H1 (cell line): ENCODE measurements at regions not wholly inside any gene's neighbourhood (a gene's known extent, or its start where the extent isn't known, plus 50 kb on each side); places are given as distances from the start of the nearest gene placed in this dataset.

Source experiments
- CTCF ChIA-PET: fragments of 300-600 bp; sonication (Branson Sonifier 250); formaldehyde crosslinking; loops from one replicate; lab custom pipeline; 2021; ENCODE audit not compliant: partially characterized antibody; lab: Charles Lee
- POLR2A ChIA-PET: fragments of 300-600 bp; sonication (Branson Sonifier 250); formaldehyde crosslinking; loops from one replicate; lab custom pipeline; 2021; ENCODE audit warnings: inconsistent platforms; ENCODE audit not compliant: partially characterized antibody; lab: Charles Lee
- DNase-seq, 2 experiments: peaks; one replicate each; pipeline versions ENCODE4 v3.0.0 to v3.0.0-alpha.2; 2010 to 2022; ENCODE audit warnings: low spot score in 2 of 2, low read depth in 1 of 2, mixed read lengths in 1 of 2
- FAIRE-seq: peaks from 2 replicates; lab custom pipeline; 2011; peaks lifted over from hg19 to GRCh38; lab: Jason Lieb, UNC
- H2AFZ ChIP-seq: 2 replicates; pipeline ENCODE4 v1.8.1; 2012; ENCODE audit warnings: low read length, inconsistent platforms
- H2AK5ac ChIP-seq: 2 replicates; pipeline ENCODE4 v1.6.1; 2013; ENCODE audit warnings: low read depth, low read length
- H2BK120ac ChIP-seq: replicated peaks from 2 replicates; pipeline ENCODE3; 2013; ENCODE audit warnings: low read depth, low read length, inconsistent platforms
- H2BK12ac ChIP-seq: 2 replicates; pipeline ENCODE4 v1.6.1; 2013; ENCODE audit warnings: low read depth, low read length
- H2BK15ac ChIP-seq: 2 replicates; pipeline ENCODE4 v1.6.1; 2013; ENCODE audit warnings: low read length
- H2BK20ac ChIP-seq: 2 replicates; pipeline ENCODE4 v1.6.1; 2013; ENCODE audit warnings: low read length
- H2BK5ac ChIP-seq: 2 replicates; pipeline ENCODE4 v1.6.1; 2013; ENCODE audit warnings: low read depth, low read length
- H3K14ac ChIP-seq: 2 replicates; pipeline ENCODE4 v1.6.1; 2013; ENCODE audit warnings: inconsistent platforms; ENCODE audit not compliant: insufficient read length
- H3K18ac ChIP-seq: 2 replicates; pipeline ENCODE4 v1.6.1; 2013; ENCODE audit warnings: low read length; ENCODE audit errors: extremely low read depth
- H3K23ac ChIP-seq: 2 replicates; pipeline ENCODE4 v1.6.1; 2013; ENCODE audit warnings: inconsistent platforms; ENCODE audit not compliant: insufficient read length
- H3K23me2 ChIP-seq: 2 replicates; pipeline ENCODE4 v1.6.1; 2013; ENCODE audit warnings: low read depth, low read length
- H3K27ac ChIP-seq: 2 replicates; pipeline ENCODE4 v1.6.1; 2011; ENCODE audit warnings: low read depth, low read length, inconsistent platforms
- H3K27me3 ChIP-seq, 4 experiments: replicated peaks in 1 of 4; 1 replicate in 1 of 4; 2 replicates in 3 of 4; pipeline versions ENCODE4 v1.6.1 to v1.8.1; 2011 to 2013; ENCODE audit warnings: low read length in 3 of 4, mild to moderate bottlenecking in 3 of 4, inconsistent platforms in 2 of 4, mixed read lengths in 2 of 4, moderate library complexity in 1 of 4; ENCODE audit not compliant: control insufficient read depth in 3 of 4, insufficient read depth in 3 of 4; ENCODE audit errors: extremely low read depth in 1 of 4
- H3K36me3 ChIP-seq, 4 experiments: 2 replicates each; pipeline versions ENCODE4 v1.6.1 to v1.8.1; 2011 to 2013; ENCODE audit warnings: mild to moderate bottlenecking in 4 of 4, low read length in 3 of 4, moderate library complexity in 2 of 4, control low read depth in 1 of 4, inconsistent platforms in 1 of 4; ENCODE audit not compliant: insufficient read depth in 4 of 4, control insufficient read depth in 2 of 4
- H3K4ac ChIP-seq: replicated peaks from 2 replicates; pipeline ENCODE3; 2013; ENCODE audit warnings: low read length, low read depth, mixed read lengths, inconsistent platforms; ENCODE audit not compliant: insufficient read length
- H3K4me1 ChIP-seq, 4 experiments: replicated peaks in 1 of 4; 1 replicate in 1 of 4; 2 replicates in 3 of 4; pipeline versions ENCODE4 v1.6.1 to v1.8.1; 2011 to 2013; ENCODE audit warnings: low read length in 3 of 4, inconsistent platforms in 2 of 4, mixed read lengths in 1 of 4; ENCODE audit not compliant: insufficient read depth in 4 of 4, control insufficient read depth in 3 of 4
- H3K4me2 ChIP-seq, 2 experiments: 2 replicates each; pipeline versions ENCODE4 v1.6.1 to v1.8.1; 2011 to 2013; ENCODE audit warnings: low read depth in 2 of 2, low read length in 2 of 2, control low read depth in 1 of 2, inconsistent platforms in 1 of 2, mild to moderate bottlenecking in 1 of 2; ENCODE audit not compliant: insufficient read depth in 1 of 2
- H3K4me3 ChIP-seq, 4 experiments: fragments of 200-600, 300-600 bp in 1 of 4; sonication (generic), shearing (Covaris generic), sonication (Bioruptor Twin) in 1 of 4; 2 replicates each; pipeline versions ENCODE4 v1.5.1 to v1.8.1; 2011 to 2016; ENCODE audit warnings: low read length in 4 of 4, low read depth in 3 of 4, control low read depth in 2 of 4, inconsistent platforms in 2 of 4, mild to moderate bottlenecking in 2 of 4, mixed read lengths in 1 of 4, moderate library complexity in 1 of 4; ENCODE audit not compliant: insufficient read depth in 2 of 4; ENCODE audit errors: extremely low read depth in 1 of 4
- H3K56ac ChIP-seq: replicated peaks from 2 replicates; pipeline ENCODE3; 2013; ENCODE audit warnings: low read depth, mild to moderate bottlenecking, mixed read lengths, low read length, inconsistent platforms; ENCODE audit not compliant: insufficient read length
- H3K79me1 ChIP-seq: 2 replicates; pipeline ENCODE4 v1.6.1; 2013; ENCODE audit warnings: low read depth, low read length, control low read depth
- H3K79me2 ChIP-seq, 2 experiments: 2 replicates each; pipeline versions ENCODE4 v1.6.1 to v1.8.1; 2012 to 2013; ENCODE audit warnings: low read length in 2 of 2, mild to moderate bottlenecking in 2 of 2, inconsistent platforms in 1 of 2; ENCODE audit not compliant: insufficient read depth in 2 of 2, control insufficient read depth in 1 of 2
- H3K9ac ChIP-seq, 4 experiments: replicated peaks in 1 of 4; 1 replicate in 1 of 4; 2 replicates in 3 of 4; pipeline versions ENCODE4 v1.6.1 to v1.8.1; 2011 to 2013; ENCODE audit warnings: low read depth in 3 of 4, low read length in 3 of 4, control low read depth in 2 of 4, mild to moderate bottlenecking in 2 of 4, moderate library complexity in 2 of 4, inconsistent platforms in 1 of 4; ENCODE audit errors: extremely low read depth in 1 of 4
- H3K9me3 ChIP-seq, 2 experiments: 2 replicates each; pipeline versions ENCODE4 v1.6.1 to v1.8.1; 2012 to 2013; ENCODE audit warnings: mild to moderate bottlenecking in 2 of 2, moderate library complexity in 2 of 2, control low read depth in 1 of 2, inconsistent platforms in 1 of 2, low read depth in 1 of 2, low read length in 1 of 2, mixed read lengths in 1 of 2; ENCODE audit not compliant: insufficient read depth in 2 of 2
- H4K20me1 ChIP-seq, 2 experiments: replicated peaks in 1 of 2; 2 replicates each; pipeline versions ENCODE3 to v1.8.1; 2011 to 2013; ENCODE audit warnings: inconsistent platforms in 2 of 2, low read length in 2 of 2, mild to moderate bottlenecking in 1 of 2; ENCODE audit not compliant: insufficient read depth in 2 of 2, control insufficient read depth in 1 of 2
- H4K5ac ChIP-seq: 2 replicates; pipeline ENCODE4 v1.6.1; 2013; ENCODE audit warnings: low read length, low read depth, mixed read lengths, inconsistent platforms; ENCODE audit not compliant: insufficient read length
- H4K8ac ChIP-seq: 2 replicates; pipeline ENCODE4 v1.8.0; 2013; ENCODE audit warnings: mild to moderate bottlenecking, moderate library complexity, low read length, inconsistent platforms; ENCODE audit not compliant: insufficient read depth; ENCODE audit errors: extremely low read depth
- H4K91ac ChIP-seq: replicated peaks from 2 replicates; pipeline ENCODE3; 2013; ENCODE audit warnings: low read length, mixed read lengths, inconsistent platforms; ENCODE audit not compliant: insufficient read length
- ATF2 ChIP-seq: IDR thresholded peaks from 2 replicates; pipeline ENCODE4 v1.6.1; 2012; ENCODE audit warnings: low read length, inconsistent platforms
- BACH1 ChIP-seq: IDR thresholded peaks from 2 replicates; pipeline ENCODE4 v1.6.1; 2012; ENCODE audit warnings: low read length, improper control_type of control experiment
- BRCA1 ChIP-seq: IDR thresholded peaks from 2 replicates; pipeline ENCODE4 v1.6.1; 2012; ENCODE audit warnings: low read depth, low read length, improper control_type of control experiment
- CHD1 ChIP-seq: IDR thresholded peaks from 2 replicates; pipeline ENCODE4 v1.6.1; 2012; ENCODE audit warnings: low read depth, low read length, improper control_type of control experiment
- EGR1 ChIP-seq: IDR thresholded peaks from 2 replicates; pipeline ENCODE4 v1.6.1; 2011; ENCODE audit warnings: low read depth, low read length, borderline replicate concordance
- NANOG ChIP-seq: IDR thresholded peaks from 2 replicates; pipeline ENCODE4 v1.6.1; 2011; ENCODE audit warnings: low read length, low read depth, mild to moderate bottlenecking, inconsistent platforms; ENCODE audit not compliant: insufficient read depth, poor library complexity, severe bottlenecking
- NRF1 ChIP-seq: IDR thresholded peaks from 2 replicates; pipeline ENCODE4 v1.6.1; 2011; ENCODE audit warnings: mild to moderate bottlenecking, low read depth, low read length, improper control_type of control experiment
- POU5F1 ChIP-seq: IDR thresholded peaks from 2 replicates; pipeline ENCODE4 v1.6.1; 2011; ENCODE audit warnings: low read depth, mild to moderate bottlenecking, low read length, moderate library complexity
- RBBP5 ChIP-seq: IDR thresholded peaks from 2 replicates; pipeline ENCODE4 v1.7.1; 2012; ENCODE audit warnings: low read depth, mild to moderate bottlenecking, inconsistent platforms, low read length, moderate library complexity, borderline replicate concordance
- SAP30 ChIP-seq: fragments of 300-600 bp; sonication (generic); IDR thresholded peaks from 2 replicates; pipeline ENCODE4 v1.7.1; 2012; ENCODE audit warnings: low read length, moderate library complexity, mild to moderate bottlenecking, inconsistent platforms; ENCODE audit not compliant: insufficient read depth, insufficient replicate concordance
- SIN3A ChIP-seq, 2 experiments: IDR thresholded peaks in 1 of 2; conservative IDR thresholded peaks in 1 of 2; 2 replicates each; pipeline ENCODE4 v1.6.1; 2011 to 2012; ENCODE audit warnings: low read length in 2 of 2, improper control_type of control experiment in 1 of 2, low read depth in 1 of 2, mild to moderate bottlenecking in 1 of 2
- TAF7 ChIP-seq: optimal IDR thresholded peaks from 2 replicates; pipeline ENCODE3; 2011; ENCODE audit warnings: low read depth, mild to moderate bottlenecking, inconsistent platforms, low read length, moderate library complexity, borderline replicate concordance
- WGBS, 2 experiments: shearing (Covaris generic) in 1 of 2; methylation state at CpG; one replicate each; pipeline versions ENCODE4 v1.1.6 to v1.1.7; 2013 to 2015; ENCODE audit warnings: low lambda C conversion rate in 2 of 2, mixed read lengths in 2 of 2, inconsistent platforms in 1 of 2, low coverage in 1 of 2, missing lambda C conversion rate in 1 of 2; ENCODE audit not compliant: insufficient replicate concordance in 2 of 2, insufficient coverage in 1 of 2, insufficient read length in 1 of 2; ENCODE audit errors: extremely low coverage in 1 of 2, missing lambda C conversion rate in 1 of 2; 5-methylcytosine and 5-hydroxymethylcytosine counted together

GRCh38 chr5:113807427-113807991 lies 294.0 kb downstream of the YTHDC2 start:
- Histone ChIP-seq H2AFZ (no peak overlapping the region), H3K36me3 (no peaks in the 10 kb centered on the region), H3K4me2 (no peak overlapping the region), H3K23ac (no peak overlapping the region), H3K79me1 (no peaks in the 10 kb centered on the region), H3K4me3 (no peak overlapping the region), H2BK15ac (no peak overlapping the region), H3K79me2 (no peaks in the 10 kb centered on the region), H2BK20ac (no peak overlapping the region), H4K8ac (no peak overlapping the region), H3K18ac (no peak overlapping the region), H3K4ac (no peak overlapping the region), H2AK5ac (no peak overlapping the region), H3K27me3 (no peaks in the 10 kb centered on the region), H2BK12ac (no peak overlapping the region), H3K14ac (no peak overlapping the region), H4K5ac (no peak overlapping the region), H3K9me3 (no peaks in the 10 kb centered on the region), H3K56ac (no peak overlapping the region), H4K20me1 (no peaks in the 10 kb centered on the region), H3K23me2 (no peaks in the 10 kb centered on the region), H3K4me1 (peaks cover 0 to 2% (median 0%) of the 10 kb centered on the region in 4 experiments; a peak in 1 of 7 replicates), H2BK120ac (no peak overlapping the region), H4K91ac (no peak overlapping the region), H3K27ac (no peak overlapping the region), H2BK5ac (no peak overlapping the region), H3K9ac (no peak overlapping the region)
- WGBS, 2 experiments, result 93% methylated on average over 7 of the region's 7 CpGs; no CpG with 5 or more reads in 1 of the 2 experiments
- DNase-seq, result no peak
- no peak for FAIRE-seq
- ChIA-PET POLR2A (no interaction called here), CTCF (interaction anchor here (0.8 to 2.4 kb wide), 22 partner anchors 10 to 979 kb away, joined by 3 to 16 read pairs (median 4); no protein-coding TSS in a partner anchor)
- TF ChIP-seq TAF7, result no peak
- TF ChIP-seq SAP30, result no peak
- no peak for TF ChIP-seq NANOG
- no peak for TF ChIP-seq EGR1
- no peak for TF ChIP-seq SIN3A (conservative IDR thresholded peaks at IDR 0.05 in 1 of 2, IDR thresholded peaks at IDR 0.05 in 1 of 2; ENCODE audit: low read depth in 1 of 2, low read length in 2 of 2)
- TF ChIP-seq NRF1, result no peak
- TF ChIP-seq RBBP5, result no peak
- TF ChIP-seq POU5F1, result no peak
- no peak for TF ChIP-seq BACH1
- no peak for TF ChIP-seq ATF2
- TF ChIP-seq CHD1, result no peak
- no peak for TF ChIP-seq BRCA1
